ENCODE measurements at regions not wholly inside any gene's neighbourhood (a gene's known extent, or its start where the extent isn't known, plus 50 kb on each side); places are given as distances from the start of the nearest gene placed in this dataset.
A peak's percentile ranks its signal among the peaks of the same experiment; 100 is the strongest.

DNA sequence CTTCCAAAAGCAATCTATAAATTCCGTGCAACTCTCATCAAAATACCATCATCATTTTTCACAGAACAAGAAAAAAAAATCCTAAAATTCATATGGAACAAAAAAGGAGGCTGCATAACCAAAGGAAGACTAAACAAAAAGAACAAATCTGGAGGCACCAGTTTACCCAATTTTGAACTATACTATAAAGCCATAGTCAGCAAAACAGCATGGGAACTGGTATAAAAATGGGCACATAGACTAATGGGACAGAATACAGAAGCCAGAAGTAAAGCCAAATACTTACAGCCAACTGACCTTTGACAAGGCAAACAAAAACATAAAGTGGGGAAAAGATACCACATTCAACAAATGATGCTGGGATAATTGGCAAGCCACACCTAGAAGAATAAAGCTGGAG is 753.5 kb upstream of the PABPC4L start:
- WGBS, 2 donors, result 30 to 31% methylated on average over 1 of the region's 1 CpG
- Histone ChIP-seq H3K4me3 (no peak overlapping the region), H3K4me1 (no peaks in the 10 kb centered on the region), H3K36me3 (no peaks in the 10 kb centered on the region), H3K27ac (no peak overlapping the region), H3K9me3 (no peaks in the 10 kb centered on the region), H3K27me3 (no peaks in the 10 kb centered on the region)
- no peak for DNase-seq
- no peak for FAIRE-seq
- intact Hi-C loops (cut with DNase I), result no loop called here
- no peak for ATAC-seq
- TF ChIP-seq CTCF (IDR thresholded peaks at IDR 0.05), result no peak

DNA sequence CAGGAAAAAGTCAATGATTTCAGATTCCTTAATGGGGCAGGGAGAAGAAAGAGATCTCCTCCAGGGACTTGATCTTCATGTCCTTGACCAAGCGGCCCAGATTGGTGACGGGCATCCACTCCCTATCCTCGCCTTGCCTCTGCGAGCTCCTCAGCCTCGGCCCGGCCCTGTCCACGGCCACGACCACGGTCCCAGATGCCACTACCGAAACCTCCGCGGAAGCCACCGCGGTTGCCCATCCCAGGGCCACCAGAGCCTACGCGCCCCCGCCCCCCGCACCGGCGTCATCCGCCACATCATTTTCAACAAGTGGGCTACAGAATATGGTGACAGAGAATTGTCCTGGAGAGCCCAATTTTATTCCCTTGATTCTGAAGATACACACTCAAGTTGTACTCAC is 751.2 kb upstream of the PABPC4L start:
- Histone ChIP-seq H3K4me3 (no peak overlapping the region), H3K36me3 (no peaks in the 10 kb centered on the region), H3K9me3 (no peaks in the 10 kb centered on the region), H3K4me1 (no peaks in the 10 kb centered on the region), H3K27ac (no peak overlapping the region), H3K27me3 (no peaks in the 10 kb centered on the region)
- WGBS, 2 donors, result 90 to 96% methylated on average over 20 to 21 of the region's 21 CpGs
- ATAC-seq (no peak), DNase-seq (peak in 1 of 6 donors; percentile 44), FAIRE-seq (no peak)
- intact Hi-C loops (cut with DNase I), result no loop called here
- TF ChIP-seq CTCF (IDR thresholded peaks at IDR 0.05), result no peak

DNA sequence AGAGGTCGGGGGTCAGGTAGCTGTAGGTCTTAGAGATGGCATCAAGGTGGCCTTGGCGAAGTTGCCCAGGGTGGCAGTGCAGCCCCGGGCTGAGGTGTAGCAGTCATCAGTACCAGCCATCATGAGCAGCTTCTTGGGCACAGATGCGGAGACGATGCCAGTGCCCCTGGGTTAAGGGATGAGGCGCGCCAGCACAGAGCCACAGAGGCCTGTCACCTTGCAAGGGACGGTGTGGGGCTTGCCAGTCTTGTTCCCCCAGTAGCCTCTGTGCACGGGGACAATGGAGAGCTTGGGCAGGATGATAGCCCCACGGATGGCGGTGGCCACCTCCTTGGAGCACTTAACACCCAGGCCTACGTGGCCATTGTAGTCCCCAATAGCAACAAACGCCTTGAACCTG is 750.7 kb upstream of the PABPC4L start:
- H3K27me3 ChIP-seq, result no peaks in the 10 kb centered on the region
- FAIRE-seq, result no peak
- ATAC-seq, result no peak
- no peaks in the 10 kb centered on the region for H3K36me3 ChIP-seq
- H3K27ac ChIP-seq, result no peak overlapping the region
- peak in 1 of 6 donors; percentile 50 for DNase-seq
- 83 to 87% methylated on average over 13 of the region's 13 CpGs for WGBS, 2 donors
- no peaks in the 10 kb centered on the region for H3K4me1 ChIP-seq
- intact Hi-C loops (cut with DNase I), result no loop called here
- no peak for TF ChIP-seq CTCF (IDR thresholded peaks at IDR 0.05)
- H3K9me3 ChIP-seq, result no peaks in the 10 kb centered on the region
- H3K4me3 ChIP-seq, result no peak overlapping the region

DNA sequence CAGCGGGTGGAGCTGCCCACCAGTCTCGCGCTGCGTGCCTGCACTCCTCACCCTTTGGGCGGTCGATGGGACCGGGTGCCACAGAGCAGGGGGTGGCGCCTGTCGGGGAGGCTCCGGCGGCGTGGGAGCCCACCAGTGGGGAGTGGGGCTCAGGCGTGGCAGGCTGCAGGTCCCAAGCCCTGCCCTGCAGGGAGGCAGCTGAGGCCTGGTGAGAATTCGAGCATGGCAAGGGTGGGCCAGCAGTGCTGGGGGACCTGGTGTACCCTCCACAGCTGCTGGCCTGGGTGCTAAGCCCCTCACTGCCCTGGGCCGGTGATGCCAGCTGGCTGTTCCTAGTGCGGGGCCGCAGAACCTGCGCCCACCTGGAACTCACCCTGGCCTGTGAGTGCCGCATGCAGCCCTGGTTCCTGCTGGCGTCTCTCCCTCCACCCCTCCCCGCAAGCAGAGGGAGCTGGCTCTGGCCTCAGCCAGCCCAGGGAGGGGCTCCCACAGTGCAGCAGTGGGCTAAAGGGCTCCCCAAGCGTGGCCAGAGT is 746.6 kb upstream of the PABPC4L start:
- intact Hi-C loops (cut with DNase I), result no loop called here
- Histone ChIP-seq H3K36me3 (no peaks in the 10 kb centered on the region), H3K27ac (no peak overlapping the region), H3K4me1 (no peaks in the 10 kb centered on the region), H3K27me3 (no peaks in the 10 kb centered on the region), H3K4me3 (no peak overlapping the region), H3K9me3 (no peaks in the 10 kb centered on the region)
- WGBS, 2 donors, result 88 to 92% methylated on average over 22 of the region's 22 CpGs
- no peak for ATAC-seq
- no peak for TF ChIP-seq CTCF (IDR thresholded peaks at IDR 0.05)
- DNase-seq, result peak in 2 of 6 donors; percentile 53 to 68
- FAIRE-seq, result no peak

DNA sequence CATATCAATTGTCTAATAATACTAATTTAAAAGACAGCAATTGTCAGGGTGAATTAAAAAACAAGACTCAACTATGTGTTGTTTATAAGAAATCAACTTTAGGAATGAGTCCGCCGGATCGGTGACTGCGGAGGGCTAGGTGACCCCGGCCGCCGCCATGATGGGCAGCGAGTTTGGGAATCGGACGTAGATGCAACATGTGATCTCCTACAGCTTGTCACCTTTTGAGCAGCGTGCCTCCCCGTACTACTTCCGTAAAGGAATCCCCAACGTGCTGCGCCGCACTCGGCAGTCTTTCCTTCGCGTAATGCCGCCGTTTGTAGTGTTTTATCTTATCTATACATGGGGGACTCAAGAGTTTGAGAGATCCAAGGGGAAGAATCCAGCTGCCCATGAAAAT is 742.5 kb upstream of the PABPC4L start:
- FAIRE-seq, result no peak
- 90 to 96% methylated on average over 21 of the region's 21 CpGs for WGBS, 2 donors

More for the DNA sequence above, 742.5 kb upstream of the PABPC4L start:
- Histone ChIP-seq H3K27me3 (no peaks in the 10 kb centered on the region), H3K4me1 (no peaks in the 10 kb centered on the region), H3K9me3 (no peaks in the 10 kb centered on the region), H3K27ac (no peak overlapping the region), H3K4me3 (no peak overlapping the region), H3K36me3 (no peaks in the 10 kb centered on the region)
- intact Hi-C loops (cut with DNase I), result no loop called here
- TF ChIP-seq CTCF (IDR thresholded peaks at IDR 0.05), result no peak
- ATAC-seq (no peak), DNase-seq (no peak)

Data from pancreas (tissue), 10 donors.